ENCODE measurements at regions not wholly inside any gene's neighbourhood (a gene's known extent, or its start where the extent isn't known, plus 50 kb on each side); places are given as distances from the start of the nearest gene placed in this dataset.

GRCh38 chr14:87712396-87713090 lies 280.4 kb downstream of the GALC start:
- DNase-seq = no peak

- DNase-seq = no peak
Measured at GRCh38 chr14:87705439-87705896, 287.5 kb downstream of the GALC start.

- no peak for DNase-seq
Measured at GRCh38 chr14:87698481-87698880, 294.5 kb downstream of the GALC start.

- DNase-seq = no peak
Measured at GRCh38 chr14:87696485-87696884, 296.5 kb downstream of the GALC start.

- no peak for DNase-seq
Measured at GRCh38 chr14:87691042-87691881, 301.7 kb downstream of the GALC start.

GRCh38 chr14:87690076-87690613 lies 302.8 kb downstream of the GALC start:
- DNase-seq = no peak

GRCh38 chr14:87688524-87688923 lies 304.5 kb downstream of the GALC start:
- no peak for DNase-seq

GRCh38 chr14:87687420-87687819 lies 305.6 kb downstream of the GALC start:
- DNase-seq = no peak

GRCh38 chr14:87686746-87687145 lies 306.2 kb downstream of the GALC start:
- DNase-seq = no peak

GRCh38 chr14:87679866-87680265 lies 313.1 kb downstream of the GALC start:
- DNase-seq = no peak

- DNase-seq = no peak
Measured at GRCh38 chr14:87678624-87679023, 314.4 kb downstream of the GALC start.

- no peak for DNase-seq
Measured at GRCh38 chr14:87676814-87677437, 316.1 kb downstream of the GALC start.

- DNase-seq = no peak
Measured at GRCh38 chr14:87667659-87668058, 325.3 kb downstream of the GALC start.

- no peak for DNase-seq
Measured at GRCh38 chr14:87656315-87656714, 336.7 kb downstream of the GALC start.

- no peak for DNase-seq
Measured at GRCh38 chr14:87652278-87652677, 340.7 kb downstream of the GALC start.

GRCh38 chr14:87644689-87645088 lies 348.3 kb downstream of the GALC start:
- no peak for DNase-seq

GRCh38 chr14:87643005-87643404 lies 350.0 kb downstream of the GALC start:
- DNase-seq = no peak

GRCh38 chr14:87640553-87640952 lies 352.4 kb downstream of the GALC start:
- DNase-seq = no peak

- DNase-seq = no peak
Measured at GRCh38 chr14:87638196-87638595, 354.8 kb downstream of the GALC start.

- DNase-seq = no peak
Measured at GRCh38 chr14:87635442-87635841, 357.5 kb downstream of the GALC start.

GRCh38 chr14:87632796-87633195 lies 360.2 kb downstream of the GALC start:
- no peak for DNase-seq

- no peak for DNase-seq
Measured at GRCh38 chr14:87630846-87631245, 362.1 kb downstream of the GALC start.

GRCh38 chr14:87629788-87630187 lies 363.2 kb downstream of the GALC start:
- DNase-seq = no peak

GRCh38 chr14:87628780-87629179 lies 364.2 kb downstream of the GALC start:
- DNase-seq = no peak
